Neuronal stem cell (in vitro differentiated cells): ENCODE measurements at regions not wholly inside any gene's neighbourhood (a gene's known extent, or its start where the extent isn't known, plus 50 kb on each side); places are given as distances from the start of the nearest gene placed in this dataset.

Experiments used
- DNase-seq: peaks from one replicate; pipeline ENCODE4 v3.0.0-alpha.2; 2013; ENCODE audit warnings: low spot score
- H2AFZ ChIP-seq: one replicate; pipeline ENCODE4 v1.6.1; 2013; ENCODE audit warnings: mild to moderate bottlenecking, low read length, inconsistent platforms
- H2AK5ac ChIP-seq: 2 replicates; pipeline ENCODE4 v1.6.1; 2013; ENCODE audit warnings: low read depth, mild to moderate bottlenecking, inconsistent platforms, low read length, moderate library complexity, mixed read lengths
- H2BK120ac ChIP-seq: 2 replicates; pipeline ENCODE4 v1.6.1; 2013; ENCODE audit warnings: low read depth, mild to moderate bottlenecking, inconsistent platforms, low read length, moderate library complexity, mixed read lengths
- H2BK12ac ChIP-seq: one replicate; pipeline ENCODE4 v1.6.1; 2013; ENCODE audit warnings: low read length, inconsistent platforms
- H2BK15ac ChIP-seq: 2 replicates; pipeline ENCODE4 v1.6.1; 2013; ENCODE audit warnings: mild to moderate bottlenecking, low read length, inconsistent platforms, mixed read lengths
- H2BK5ac ChIP-seq: one replicate; pipeline ENCODE4 v1.6.1; 2013; ENCODE audit warnings: inconsistent platforms, mild to moderate bottlenecking, low read length, moderate library complexity
- H3K14ac ChIP-seq: one replicate; pipeline ENCODE4 v1.6.1; 2013; ENCODE audit warnings: low read length, inconsistent platforms
- H3K18ac ChIP-seq: 2 replicates; pipeline ENCODE4 v1.6.1; 2013; ENCODE audit warnings: low read length, inconsistent platforms
- H3K23ac ChIP-seq: 2 replicates; pipeline ENCODE4 v1.6.1; 2013; ENCODE audit warnings: low read depth, mild to moderate bottlenecking, mixed read lengths, low read length, inconsistent platforms; ENCODE audit not compliant: poor library complexity
- H3K27ac ChIP-seq: replicated peaks from 3 replicates; pipeline ENCODE4 v1.5.1; 2013; ENCODE audit warnings: low read length, inconsistent platforms
- H3K27me3 ChIP-seq, 3 experiments: 2 replicates each; pipeline ENCODE4 v1.6.1; 2013; ENCODE audit warnings: low read length in 3 of 3, mild to moderate bottlenecking in 2 of 3, inconsistent platforms in 1 of 3, low read depth in 1 of 3, mixed read lengths in 1 of 3, moderate library complexity in 1 of 3; ENCODE audit not compliant: control insufficient read depth in 3 of 3, insufficient read depth in 3 of 3
- H3K36me3 ChIP-seq, 2 donors: replicated peaks in 1 of 2; 2 replicates each; pipeline ENCODE4 v1.6.1; 2013; ENCODE audit warnings: low read length in 2 of 2; ENCODE audit not compliant: control insufficient read depth in 2 of 2, insufficient read depth in 2 of 2
- H3K4ac ChIP-seq: 2 replicates; pipeline ENCODE4 v1.6.1; 2013; ENCODE audit warnings: inconsistent platforms, mild to moderate bottlenecking, low read length, moderate library complexity
- H3K4me1 ChIP-seq, 2 donors: 1 replicate in 1 of 2; 2 replicates in 1 of 2; pipeline ENCODE4 v1.6.1; 2013; ENCODE audit warnings: low read length in 2 of 2, low read depth in 1 of 2; ENCODE audit not compliant: control insufficient read depth in 2 of 2, insufficient read depth in 1 of 2
- H3K4me2 ChIP-seq: one replicate; pipeline ENCODE4 v1.6.1; 2013; ENCODE audit warnings: mild to moderate bottlenecking, low read length, inconsistent platforms; ENCODE audit not compliant: insufficient read depth, poor library complexity, severe bottlenecking
- H3K4me3 ChIP-seq, 2 donors: 2 replicates each; pipeline ENCODE4 v1.5.1; 2013; ENCODE audit warnings: low read length in 2 of 2, mild to moderate bottlenecking in 2 of 2, inconsistent platforms in 1 of 2, moderate library complexity in 1 of 2
- H3K79me1 ChIP-seq: one replicate; pipeline ENCODE4 v1.6.1; 2013; ENCODE audit warnings: low read depth, mild to moderate bottlenecking, inconsistent platforms, low read length, moderate library complexity
- H3K9ac ChIP-seq: one replicate; pipeline ENCODE4 v1.6.1; 2013; ENCODE audit warnings: mild to moderate bottlenecking, low read depth, low read length, inconsistent platforms; ENCODE audit not compliant: poor library complexity
- H3K9me3 ChIP-seq, 2 donors: replicated peaks in 1 of 2; 2 replicates each; pipeline versions ENCODE3 to v1.6.1; 2013; ENCODE audit warnings: low read length in 2 of 2, mild to moderate bottlenecking in 2 of 2, inconsistent platforms in 1 of 2, low read depth in 1 of 2, mixed read lengths in 1 of 2, moderate library complexity in 1 of 2; ENCODE audit not compliant: control insufficient read depth in 2 of 2, insufficient read depth in 1 of 2
- H4K8ac ChIP-seq: one replicate; pipeline ENCODE4 v1.6.1; 2013; ENCODE audit warnings: low read depth, mild to moderate bottlenecking, inconsistent platforms, low read length, moderate library complexity
- H4K91ac ChIP-seq: one replicate; pipeline ENCODE4 v1.6.1; 2013; ENCODE audit warnings: low read length, low read depth, mild to moderate bottlenecking, inconsistent platforms; ENCODE audit not compliant: poor library complexity
- WGBS, 2 donors: extraction: QIAGEN DNeasy Blood & Tissue Kit; methylation state at CpG; one replicate each; pipeline ENCODE4 v1.1.7; 2013; ENCODE audit warnings: missing lambda C conversion rate in 2 of 2, mixed read lengths in 1 of 2; ENCODE audit not compliant: insufficient read length in 2 of 2, insufficient replicate concordance in 1 of 2; ENCODE audit errors: extremely low coverage in 2 of 2; 5-methylcytosine and 5-hydroxymethylcytosine counted together

GRCh38 chr1:245095903-245096302, 58.9 kb upstream of the KIF26B start:
- no peaks in the 10 kb centered on the region for H3K27me3 ChIP-seq
- no peak overlapping the region for H3K4me2 ChIP-seq
- WGBS, 2 donors: no CpG with 5 or more reads among the region's 1 CpG
- H2BK5ac ChIP-seq: no peak overlapping the region
- no peak overlapping the region for H2BK120ac ChIP-seq
- H2BK15ac ChIP-seq: no peak overlapping the region
- H3K14ac ChIP-seq: no peak overlapping the region
- H4K8ac ChIP-seq: no peak overlapping the region
- no peaks in the 10 kb centered on the region for H3K9me3 ChIP-seq
- no peak overlapping the region for H3K27ac ChIP-seq
- H3K18ac ChIP-seq: no peak overlapping the region
- no peak overlapping the region for H3K9ac ChIP-seq
- no peak overlapping the region for H4K91ac ChIP-seq
- no peak overlapping the region for H2AK5ac ChIP-seq
- H3K4me3 ChIP-seq: no peak overlapping the region
- H3K36me3 ChIP-seq: peaks cover 2 to 5% of the 10 kb centered on the region in 2 donors
- H3K4me1 ChIP-seq: peaks cover 3 to 4% of the 10 kb centered on the region in 2 donors
- no peak overlapping the region for H3K23ac ChIP-seq
- no peak overlapping the region for H2AFZ ChIP-seq
- H2BK12ac ChIP-seq: no peak overlapping the region
- no peaks in the 10 kb centered on the region for H3K79me1 ChIP-seq
- no peak overlapping the region for H3K4ac ChIP-seq
- no peak for DNase-seq

GRCh38 chr1:245094954-245095353, 59.8 kb upstream of the KIF26B start:
- no peak overlapping the region for H2BK120ac ChIP-seq
- no peak overlapping the region for H2BK5ac ChIP-seq
- H3K18ac ChIP-seq: peak overlapping the region; percentile 77
- peaks cover 3 to 4% of the 10 kb centered on the region in 2 donors for H3K4me1 ChIP-seq
- H3K27ac ChIP-seq: no peak overlapping the region
- peak overlapping the region; percentile 79 for H3K14ac ChIP-seq
- H2BK12ac ChIP-seq: no peak overlapping the region
- peaks cover 2 to 5% of the 10 kb centered on the region in 2 donors for H3K36me3 ChIP-seq
- H2AK5ac ChIP-seq: no peak overlapping the region
- H3K23ac ChIP-seq: peak overlapping the region; percentile 61
- H3K4ac ChIP-seq: no peak overlapping the region
- no peaks in the 10 kb centered on the region for H3K27me3 ChIP-seq
- no peak overlapping the region for H2BK15ac ChIP-seq
- H3K4me3 ChIP-seq: no peak overlapping the region
- no peak overlapping the region for H2AFZ ChIP-seq
- WGBS, 2 donors: no CpG with 5 or more reads among the region's 5 CpGs
- H3K9ac ChIP-seq: no peak overlapping the region
- H3K79me1 ChIP-seq: no peaks in the 10 kb centered on the region
- DNase-seq: no peak
- H4K8ac ChIP-seq: no peak overlapping the region
- peak overlapping the region; percentile 46 for H4K91ac ChIP-seq
- H3K9me3 ChIP-seq: no peaks in the 10 kb centered on the region
- no peak overlapping the region for H3K4me2 ChIP-seq

GRCh38 chr1:245094092-245094491, 60.7 kb upstream of the KIF26B start:
- H3K9ac ChIP-seq: no peak overlapping the region
- H3K4me2 ChIP-seq: no peak overlapping the region
- H3K27ac ChIP-seq: no peak overlapping the region
- no peak overlapping the region for H2AK5ac ChIP-seq
- no peak overlapping the region for H2BK120ac ChIP-seq
- H3K79me1 ChIP-seq: no peaks in the 10 kb centered on the region
- H4K91ac ChIP-seq: no peak overlapping the region
- H4K8ac ChIP-seq: no peak overlapping the region
- no peak overlapping the region for H2BK12ac ChIP-seq
- no peak overlapping the region for H3K14ac ChIP-seq
- no peaks in the 10 kb centered on the region for H3K27me3 ChIP-seq
- H3K4ac ChIP-seq: no peak overlapping the region
- no peak overlapping the region for H3K23ac ChIP-seq
- H3K18ac ChIP-seq: no peak overlapping the region
- H2BK5ac ChIP-seq: no peak overlapping the region
- H3K4me1 ChIP-seq: peaks cover 3 to 4% of the 10 kb centered on the region in 2 donors
- peaks cover 2 to 5% of the 10 kb centered on the region in 2 donors for H3K36me3 ChIP-seq
- no peaks in the 10 kb centered on the region for H3K9me3 ChIP-seq
- DNase-seq: no peak
- H2BK15ac ChIP-seq: no peak overlapping the region
- no CpG with 5 or more reads among the region's 10 CpGs for WGBS, 2 donors
- H3K4me3 ChIP-seq: no peak overlapping the region
- H2AFZ ChIP-seq: no peak overlapping the region

GRCh38 chr1:245092638-245092976, 62.2 kb upstream of the KIF26B start:
- H2AFZ ChIP-seq: no peak overlapping the region
- no peak overlapping the region for H3K18ac ChIP-seq
- WGBS, 2 donors: no CpG with 5 or more reads among the region's 5 CpGs
- H3K4me1 ChIP-seq: peaks cover 3 to 4% of the 10 kb centered on the region in 2 donors
- H3K23ac ChIP-seq: no peak overlapping the region
- H3K4me2 ChIP-seq: no peak overlapping the region
- no peak overlapping the region for H3K9ac ChIP-seq
- peaks cover 2 to 5% of the 10 kb centered on the region in 2 donors for H3K36me3 ChIP-seq
- H2BK5ac ChIP-seq: no peak overlapping the region
- no peak overlapping the region for H4K8ac ChIP-seq
- no peak overlapping the region for H2BK120ac ChIP-seq
- H4K91ac ChIP-seq: no peak overlapping the region
- no peak overlapping the region for H3K27ac ChIP-seq
- no peak for DNase-seq
- no peaks in the 10 kb centered on the region for H3K9me3 ChIP-seq
- H3K4me3 ChIP-seq: no peak overlapping the region
- no peak overlapping the region for H2BK12ac ChIP-seq
- no peak overlapping the region for H3K14ac ChIP-seq
- no peak overlapping the region for H2AK5ac ChIP-seq
- H3K4ac ChIP-seq: no peak overlapping the region
- no peaks in the 10 kb centered on the region for H3K27me3 ChIP-seq
- H3K79me1 ChIP-seq: no peaks in the 10 kb centered on the region
- no peak overlapping the region for H2BK15ac ChIP-seq
